ENCODE measurements at regions not wholly inside any gene's neighbourhood (a gene's known extent, or its start where the extent isn't known, plus 50 kb on each side); places are given as distances from the start of the nearest gene placed in this dataset.
"Not testable (repeated sequence)": the region's sequence is repeated elsewhere in the genome, so short reads cannot be mapped to it uniquely, and the experiment has no call there.

DNA sequence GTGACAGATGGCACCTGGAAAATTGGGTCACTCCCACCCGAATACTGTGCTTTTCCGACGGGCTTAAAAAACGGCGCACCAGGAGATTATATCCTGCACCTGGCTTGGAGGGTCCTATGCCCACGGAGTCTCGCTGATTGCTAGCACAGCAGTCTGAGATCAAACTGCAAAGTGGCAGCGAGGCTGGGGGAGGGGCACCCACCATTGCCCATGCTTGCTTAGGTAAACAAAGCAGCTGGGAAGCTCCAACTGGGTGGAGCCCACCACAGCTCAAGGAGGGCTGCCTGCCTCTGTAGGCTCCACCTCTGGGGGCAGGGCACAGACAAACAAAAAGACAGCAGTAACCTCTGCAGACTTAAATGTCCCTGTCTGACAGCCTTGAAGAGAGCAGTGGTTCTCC lies 412.1 kb downstream of the STK39 start:
- TF ChIP-seq POLR2A (IDR thresholded peaks at IDR 0.05): not testable (repeated sequence)
- TF ChIP-seq, protein P1, sequence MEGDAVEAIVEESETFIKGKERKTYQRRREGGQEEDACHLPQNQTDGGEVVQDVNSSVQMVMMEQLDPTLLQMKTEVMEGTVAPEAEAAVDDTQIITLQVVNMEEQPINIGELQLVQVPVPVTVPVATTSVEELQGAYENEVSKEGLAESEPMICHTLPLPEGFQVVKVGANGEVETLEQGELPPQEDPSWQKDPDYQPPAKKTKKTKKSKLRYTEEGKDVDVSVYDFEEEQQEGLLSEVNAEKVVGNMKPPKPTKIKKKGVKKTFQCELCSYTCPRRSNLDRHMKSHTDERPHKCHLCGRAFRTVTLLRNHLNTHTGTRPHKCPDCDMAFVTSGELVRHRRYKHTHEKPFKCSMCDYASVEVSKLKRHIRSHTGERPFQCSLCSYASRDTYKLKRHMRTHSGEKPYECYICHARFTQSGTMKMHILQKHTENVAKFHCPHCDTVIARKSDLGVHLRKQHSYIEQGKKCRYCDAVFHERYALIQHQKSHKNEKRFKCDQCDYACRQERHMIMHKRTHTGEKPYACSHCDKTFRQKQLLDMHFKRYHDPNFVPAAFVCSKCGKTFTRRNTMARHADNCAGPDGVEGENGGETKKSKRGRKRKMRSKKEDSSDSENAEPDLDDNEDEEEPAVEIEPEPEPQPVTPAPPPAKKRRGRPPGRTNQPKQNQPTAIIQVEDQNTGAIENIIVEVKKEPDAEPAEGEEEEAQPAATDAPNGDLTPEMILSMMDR (IDR thresholded peaks at IDR 0.05): not testable (repeated sequence)
